Loucy (cell line): ENCODE measurements at regions not wholly inside any gene's neighbourhood (a gene's known extent, or its start where the extent isn't known, plus 50 kb on each side); places are given as distances from the start of the nearest gene placed in this dataset.

Source experiments
- H2AFZ ChIP-seq: fragments of 200-600 bp; sonication (generic); 2 replicates; pipeline ENCODE4 v1.6.0; 2016; ENCODE audit warnings: antibody characterized with exemption, mild to moderate bottlenecking, low read length, moderate library complexity
- H3F3A ChIP-seq: fragments of 200-600 bp; 2 replicates; pipeline ENCODE4 v1.6.0; 2016; ENCODE audit warnings: antibody characterized with exemption, low read depth, mild to moderate bottlenecking
- H3K27me3 ChIP-seq: fragments of 200-600 bp; sonication (generic); 2 replicates; pipeline ENCODE4 v1.6.1; 2014; ENCODE audit warnings: low read length, mild to moderate bottlenecking; ENCODE audit not compliant: insufficient read depth, poor library complexity, severe bottlenecking
- H3K36me3 ChIP-seq: fragments of 200-600 bp; sonication (generic); 2 replicates; pipeline ENCODE4 v1.6.1; 2016; ENCODE audit warnings: low read length; ENCODE audit not compliant: insufficient read depth
- H3K4me1 ChIP-seq: fragments of 200-600 bp; sonication (generic); 2 replicates; pipeline ENCODE4 v1.5.1; 2014; ENCODE audit warnings: low read length, mild to moderate bottlenecking; ENCODE audit not compliant: insufficient read depth, poor library complexity, severe bottlenecking
- H3K4me2 ChIP-seq: fragments of 200-600 bp; sonication (generic); 2 replicates; pipeline ENCODE4 v1.6.0; 2014; ENCODE audit warnings: antibody characterized with exemption, low read length, low read depth, mild to moderate bottlenecking; ENCODE audit not compliant: poor library complexity, severe bottlenecking
- H3K4me3 ChIP-seq: fragments of 200-600 bp; sonication (generic); 2 replicates; pipeline ENCODE4 v1.5.1; 2014; ENCODE audit warnings: low read length, mild to moderate bottlenecking, mixed read lengths; ENCODE audit not compliant: poor library complexity, severe bottlenecking
- H3K79me2 ChIP-seq: fragments of 200-600 bp; sonication (generic); 2 replicates; pipeline ENCODE4 v1.6.1; 2014; ENCODE audit warnings: low read length; ENCODE audit not compliant: insufficient read depth
- H3K9ac ChIP-seq: fragments of 200-600 bp; sonication (generic); 2 replicates; pipeline ENCODE4 v1.6.0; 2014; ENCODE audit warnings: mild to moderate bottlenecking, low read depth, low read length, moderate library complexity; ENCODE audit not compliant: poor library complexity, severe bottlenecking
- H3K9me2 ChIP-seq: fragments of 200-600 bp; sonication (generic); replicated peaks from 2 replicates; pipeline ENCODE4 v1.6.1; 2016; ENCODE audit warnings: low read depth, low read length, mixed read lengths
- H3K9me3 ChIP-seq: fragments of 200-600 bp; sonication (generic); 2 replicates; pipeline ENCODE4 v1.6.1; 2014; ENCODE audit warnings: mild to moderate bottlenecking, antibody characterized with exemption, low read length, low read depth; ENCODE audit not compliant: insufficient read depth
- H4K20me1 ChIP-seq: fragments of 200-600 bp; sonication (generic); 2 replicates; pipeline ENCODE4 v1.6.0; 2014; ENCODE audit warnings: antibody characterized with exemption, low read length, mild to moderate bottlenecking; ENCODE audit not compliant: insufficient read depth, poor library complexity, severe bottlenecking
- CTCF ChIP-seq: fragments of 200-600 bp; sonication (generic); conservative IDR thresholded peaks from 2 replicates; pipeline ENCODE4 v1.5.1; 2014; ENCODE audit warnings: mild to moderate bottlenecking, antibody characterized with exemption, low read length
- EZH2phosphoT487 ChIP-seq: fragments of 200-600 bp; IDR thresholded peaks from 2 replicates; pipeline ENCODE4 v1.6.1; 2018; ENCODE audit warnings: antibody characterized with exemption, mild to moderate bottlenecking, moderate library complexity, borderline replicate concordance

GRCh38 chr20:59390437-59390836 lies 90.0 kb downstream of the EDN3 start:
- Histone ChIP-seq H2AFZ (no peak overlapping the region), H3K9ac (no peak overlapping the region), H4K20me1 (no peaks in the 10 kb centered on the region), H3F3A (no peaks in the 10 kb centered on the region), H3K27me3 (no peaks in the 10 kb centered on the region), H3K4me1 (no peaks in the 10 kb centered on the region), H3K79me2 (no peaks in the 10 kb centered on the region), H3K4me3 (no peak overlapping the region), H3K4me2 (no peak overlapping the region), H3K36me3 (no peaks in the 10 kb centered on the region), H3K9me3 (no peaks in the 10 kb centered on the region), H3K9me2 (no peaks in the 10 kb centered on the region)
- TF ChIP-seq EZH2phosphoT487 (no peak), CTCF (no peak)

GRCh38 chr20:59391975-59392374 lies 91.6 kb downstream of the EDN3 start:
- no peak overlapping the region for H3K4me3 ChIP-seq
- no peak overlapping the region for H2AFZ ChIP-seq
- H3K36me3 ChIP-seq, result no peaks in the 10 kb centered on the region
- H3K9me2 ChIP-seq, result no peaks in the 10 kb centered on the region
- H3K27me3 ChIP-seq, result no peaks in the 10 kb centered on the region
- H3F3A ChIP-seq, result no peaks in the 10 kb centered on the region
- H3K9me3 ChIP-seq, result no peaks in the 10 kb centered on the region
- no peak for TF ChIP-seq EZH2phosphoT487
- no peak for TF ChIP-seq CTCF
- no peaks in the 10 kb centered on the region for H4K20me1 ChIP-seq
- H3K9ac ChIP-seq, result no peak overlapping the region
- H3K4me1 ChIP-seq, result no peaks in the 10 kb centered on the region
- no peak overlapping the region for H3K4me2 ChIP-seq
- no peaks in the 10 kb centered on the region for H3K79me2 ChIP-seq

- Histone ChIP-seq H2AFZ (no peak overlapping the region), H3K9me2 (no peaks in the 10 kb centered on the region), H3K4me1 (no peaks in the 10 kb centered on the region), H3K4me3 (no peak overlapping the region), H3K36me3 (no peaks in the 10 kb centered on the region), H4K20me1 (no peaks in the 10 kb centered on the region), H3K9me3 (no peaks in the 10 kb centered on the region), H3K4me2 (no peak overlapping the region), H3F3A (no peaks in the 10 kb centered on the region), H3K27me3 (no peaks in the 10 kb centered on the region), H3K79me2 (no peaks in the 10 kb centered on the region), H3K9ac (no peak overlapping the region)
- TF ChIP-seq EZH2phosphoT487 (no peak), CTCF (no peak)
Measured at GRCh38 chr20:59392736-59393135, 92.3 kb downstream of the EDN3 start.
